Prostate gland (tissue), 2 donors: ENCODE measurements at regions not wholly inside any gene's neighbourhood (a gene's known extent, or its start where the extent isn't known, plus 50 kb on each side); places are given as distances from the start of the nearest gene placed in this dataset.

Experiments used
- CTCF ChIP-seq, 4 experiments: fragments of 200-600 bp in 2 of 4; fragments of 450-650 bp in 2 of 4; sonication (generic) in 2 of 4; IDR thresholded peaks; 1 replicate in 3 of 4; 2 replicates in 1 of 4; pipeline ENCODE4 v1.5.1; 2016 to 2019; ENCODE audit warnings: antibody characterized with exemption in 4 of 4, mild to moderate bottlenecking in 2 of 4, moderate library complexity in 2 of 4
- POLR2A ChIP-seq: fragments of 450-650 bp; IDR thresholded peaks from one replicate; pipeline ENCODE4 v1.6.1; 2016; ENCODE audit warnings: antibody characterized with exemption, mild to moderate bottlenecking

- no peak for TF ChIP-seq POLR2A
- no peak for TF ChIP-seq CTCF (IDR thresholded peaks at IDR 0.05)
Observed at GRCh38 chr6:135637701-135638100, 140.2 kb upstream of the AHI1 start.
